Progenitor cell of endocrine pancreas (in vitro differentiated cells): ENCODE measurements at regions not wholly inside any gene's neighbourhood (a gene's known extent, or its start where the extent isn't known, plus 50 kb on each side); places are given as distances from the start of the nearest gene placed in this dataset.

Experiments used
- DNase-seq: peaks from one replicate; pipeline ENCODE4 v3.0.0; 2021; ENCODE audit warnings: low spot score; ENCODE audit not compliant: unreplicated experiment
- H3K27ac Mint-ChIP-seq: 2 replicates; pipeline ENCODE4 v1.8.0; 2021; ENCODE audit warnings: mild to moderate bottlenecking, moderate library complexity, mixed read lengths
- H3K27me3 Mint-ChIP-seq: 2 replicates; pipeline ENCODE4 v1.8.0; 2021; ENCODE audit warnings: mixed read lengths
- H3K36me3 Mint-ChIP-seq: 2 replicates; pipeline ENCODE4 v1.8.0; 2022; ENCODE audit warnings: mixed read lengths; ENCODE audit not compliant: insufficient read depth
- H3K4me1 Mint-ChIP-seq: 2 replicates; pipeline ENCODE4 v1.8.0; 2021; ENCODE audit warnings: low read depth, mixed read lengths
- H3K4me3 Mint-ChIP-seq: 2 replicates; pipeline ENCODE4 v1.8.0; 2021; ENCODE audit warnings: low read depth, mild to moderate bottlenecking, moderate library complexity, mixed read lengths
- H3K9me3 Mint-ChIP-seq: 2 replicates; pipeline ENCODE4 v1.8.0; 2021; ENCODE audit warnings: low read depth, mixed read lengths
- TF ChIP-seq, protein P1 (sequence below): fragments of 200-600 bp; sonication (generic); IDR thresholded peaks from one replicate; pipeline ENCODE4 v1.5.0; 2021; ENCODE audit warnings: antibody characterized with exemption, mild to moderate bottlenecking; ENCODE audit not compliant: unreplicated experiment

DNA sequence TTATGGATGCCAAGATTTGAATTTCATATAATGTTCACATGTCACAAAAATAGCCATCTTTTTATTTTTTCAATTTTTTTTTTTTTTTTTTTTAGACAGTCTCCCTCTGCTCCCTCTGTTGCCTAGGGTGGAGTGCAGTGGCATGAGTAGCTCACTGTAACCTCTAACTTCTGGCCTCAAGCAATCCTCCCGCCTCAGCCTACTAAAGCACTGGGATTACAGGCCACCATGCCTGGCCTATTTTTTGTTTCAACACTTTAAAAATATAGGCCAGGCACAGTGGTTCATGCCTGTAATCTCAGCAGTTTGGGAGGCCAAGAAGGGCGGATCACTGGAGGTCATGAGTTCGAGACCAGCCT is 246.3 kb downstream of the SKIDA1 start:
- Mint-ChIP-seq H3K36me3 (no peaks in the 10 kb centered on the region), H3K4me3 (no peak overlapping the region), H3K27ac (no peak overlapping the region), H3K27me3 (peaks cover 12% of the 10 kb centered on the region), H3K9me3 (no peaks in the 10 kb centered on the region), H3K4me1 (peaks cover 4% of the 10 kb centered on the region)
- DNase-seq: no peak
- TF ChIP-seq, protein P1, sequence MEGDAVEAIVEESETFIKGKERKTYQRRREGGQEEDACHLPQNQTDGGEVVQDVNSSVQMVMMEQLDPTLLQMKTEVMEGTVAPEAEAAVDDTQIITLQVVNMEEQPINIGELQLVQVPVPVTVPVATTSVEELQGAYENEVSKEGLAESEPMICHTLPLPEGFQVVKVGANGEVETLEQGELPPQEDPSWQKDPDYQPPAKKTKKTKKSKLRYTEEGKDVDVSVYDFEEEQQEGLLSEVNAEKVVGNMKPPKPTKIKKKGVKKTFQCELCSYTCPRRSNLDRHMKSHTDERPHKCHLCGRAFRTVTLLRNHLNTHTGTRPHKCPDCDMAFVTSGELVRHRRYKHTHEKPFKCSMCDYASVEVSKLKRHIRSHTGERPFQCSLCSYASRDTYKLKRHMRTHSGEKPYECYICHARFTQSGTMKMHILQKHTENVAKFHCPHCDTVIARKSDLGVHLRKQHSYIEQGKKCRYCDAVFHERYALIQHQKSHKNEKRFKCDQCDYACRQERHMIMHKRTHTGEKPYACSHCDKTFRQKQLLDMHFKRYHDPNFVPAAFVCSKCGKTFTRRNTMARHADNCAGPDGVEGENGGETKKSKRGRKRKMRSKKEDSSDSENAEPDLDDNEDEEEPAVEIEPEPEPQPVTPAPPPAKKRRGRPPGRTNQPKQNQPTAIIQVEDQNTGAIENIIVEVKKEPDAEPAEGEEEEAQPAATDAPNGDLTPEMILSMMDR: no peak

- TF ChIP-seq, protein P1: peak; percentile 80
- Mint-ChIP-seq H3K27me3 (peaks cover 12% of the 10 kb centered on the region), H3K4me1 (peaks cover 4% of the 10 kb centered on the region), H3K36me3 (no peaks in the 10 kb centered on the region), H3K9me3 (no peaks in the 10 kb centered on the region), H3K27ac (no peak overlapping the region), H3K4me3 (no peak overlapping the region)
- peak; percentile 77 for DNase-seq
These were observed 246.8 kb downstream of the SKIDA1 start for GRCh38 chr10:21278491-21279216.

DNA sequence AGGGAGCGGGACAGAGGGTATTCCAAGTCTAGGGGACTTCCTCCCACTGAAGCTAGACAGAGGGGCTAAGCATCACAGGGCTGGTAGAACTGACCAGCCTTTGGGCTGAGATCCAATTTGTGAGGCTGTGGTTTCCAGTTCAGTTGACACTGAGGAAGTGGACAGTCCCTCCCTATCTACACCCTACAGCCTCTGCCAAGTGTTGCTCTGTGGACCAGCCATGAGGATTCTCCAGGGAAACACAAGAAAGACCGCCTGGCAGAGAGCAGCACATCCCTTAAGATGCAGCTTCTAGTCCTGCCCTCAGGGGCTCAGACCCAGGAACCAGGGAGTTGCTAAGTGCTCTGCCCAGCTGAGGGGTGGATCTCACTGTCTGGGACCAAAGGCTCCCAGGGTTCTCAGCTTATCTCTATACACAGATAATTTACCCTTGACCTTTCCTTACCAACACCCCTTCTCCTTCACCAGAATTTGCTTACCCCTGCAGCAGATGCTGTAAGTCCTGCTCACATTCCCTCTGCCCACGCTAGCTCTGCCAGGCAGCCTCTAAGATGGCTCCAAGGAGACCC is 252.0 kb downstream of the SKIDA1 start:
- H3K4me3 Mint-ChIP-seq: no peak overlapping the region
- no peak for DNase-seq
- no peaks in the 10 kb centered on the region for H3K27me3 Mint-ChIP-seq
- H3K27ac Mint-ChIP-seq: no peak overlapping the region
- peaks cover 1% of the 10 kb centered on the region for H3K4me1 Mint-ChIP-seq
- H3K9me3 Mint-ChIP-seq: no peaks in the 10 kb centered on the region
- H3K36me3 Mint-ChIP-seq: no peaks in the 10 kb centered on the region
- TF ChIP-seq, protein P1: no peak

DNA sequence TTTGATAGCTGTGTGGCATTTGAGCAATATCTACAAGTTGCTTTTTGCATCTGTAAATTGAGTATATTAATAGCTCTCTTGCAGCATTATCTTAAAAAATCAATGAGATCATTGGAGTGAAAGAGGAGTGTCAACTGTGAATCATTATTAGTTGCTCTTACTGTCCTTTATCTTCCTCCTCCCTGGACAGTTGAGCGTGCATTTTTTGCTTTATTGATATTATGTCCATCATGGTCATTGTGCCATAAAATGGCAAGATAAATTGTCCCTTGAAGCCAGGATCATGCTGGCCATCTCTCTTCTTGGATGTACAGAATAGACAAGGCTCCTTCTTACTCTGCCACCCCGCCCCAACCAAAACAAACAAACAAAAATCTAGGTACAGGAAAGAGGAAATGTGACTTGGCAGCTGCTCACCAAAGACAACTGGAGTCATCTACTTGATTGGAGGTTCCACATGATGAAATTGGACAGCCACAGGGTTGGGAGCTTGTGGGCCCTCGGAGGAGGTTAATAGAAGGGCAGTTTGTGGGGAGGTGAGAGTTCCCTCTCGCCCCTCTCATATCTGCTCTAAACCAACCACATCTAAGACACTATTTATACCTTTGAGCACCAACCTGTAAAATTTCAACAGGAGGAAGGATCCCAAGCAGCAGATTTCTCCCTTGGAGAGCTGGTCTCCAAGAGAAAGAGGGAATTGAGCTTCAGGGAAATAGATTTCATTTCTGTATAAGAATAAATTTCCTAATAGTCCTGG is 252.7 kb downstream of the SKIDA1 start:
- no peaks in the 10 kb centered on the region for H3K9me3 Mint-ChIP-seq
- peaks cover 1% of the 10 kb centered on the region for H3K4me1 Mint-ChIP-seq
- H3K27me3 Mint-ChIP-seq: no peaks in the 10 kb centered on the region
- DNase-seq: no peak
- TF ChIP-seq, protein P1: no peak
- H3K36me3 Mint-ChIP-seq: no peaks in the 10 kb centered on the region
- H3K27ac Mint-ChIP-seq: no peak overlapping the region
- H3K4me3 Mint-ChIP-seq: no peak overlapping the region

GRCh38 chr10:21270976-21271375 is 254.5 kb downstream of the SKIDA1 start:
- Mint-ChIP-seq H3K9me3 (no peaks in the 10 kb centered on the region), H3K27ac (no peak overlapping the region), H3K27me3 (no peaks in the 10 kb centered on the region), H3K4me3 (no peak overlapping the region), H3K36me3 (no peaks in the 10 kb centered on the region), H3K4me1 (peaks cover 1% of the 10 kb centered on the region)
- no peak for DNase-seq
- TF ChIP-seq, protein P1: no peak
